Bone marrow (tissue), 2 donors: ENCODE measurements at regions not wholly inside any gene's neighbourhood (a gene's known extent, or its start where the extent isn't known, plus 50 kb on each side); places are given as distances from the start of the nearest gene placed in this dataset.

Experiments
- DNase-seq, 2 donors: peaks; one replicate each; lab custom pipeline; 2025; lab: John Stamatoyannopoulos, UW

GRCh38 chr4:67234296-67234695 is 311.0 kb downstream of the CENPC start:
- DNase-seq, result no peak

- no peak for DNase-seq
Measured at GRCh38 chr4:67229148-67229547, 316.2 kb downstream of the CENPC start.

- DNase-seq, result no peak
Measured at GRCh38 chr4:67220861-67221260, 324.4 kb downstream of the CENPC start.

- DNase-seq, result no peak
Measured at GRCh38 chr4:67218883-67219282, 326.4 kb downstream of the CENPC start.

GRCh38 chr4:67207941-67208441 is 337.3 kb downstream of the CENPC start:
- DNase-seq, result no peak

GRCh38 chr4:67204441-67204840 is 340.9 kb downstream of the CENPC start:
- DNase-seq, result peak in 1 of 2 donors; percentile 15

GRCh38 chr4:67201334-67201733 is 344.0 kb downstream of the CENPC start:
- no peak for DNase-seq

- no peak for DNase-seq
Measured at GRCh38 chr4:67198727-67199126, 346.6 kb downstream of the CENPC start.

- no peak for DNase-seq
Measured at GRCh38 chr4:67167849-67168248, 377.5 kb downstream of the CENPC start.

- DNase-seq, result no peak
Measured at GRCh38 chr4:67162690-67163089, 382.6 kb downstream of the CENPC start.

GRCh38 chr4:67161311-67161710 is 384.0 kb downstream of the CENPC start:
- no peak for DNase-seq

- DNase-seq, result no peak
Measured at GRCh38 chr4:67160394-67160793, 384.9 kb downstream of the CENPC start.

- no peak for DNase-seq
Measured at GRCh38 chr4:67158666-67159065, 386.6 kb downstream of the CENPC start.

- DNase-seq, result no peak
Measured at GRCh38 chr4:67152976-67153375, 392.3 kb downstream of the CENPC start.

- no peak for DNase-seq
Measured at GRCh38 chr4:67151376-67152343, 393.6 kb downstream of the CENPC start.

GRCh38 chr4:67141586-67141985 is 403.7 kb downstream of the CENPC start:
- DNase-seq, result no peak

- no peak for DNase-seq
Measured at GRCh38 chr4:67134616-67135015, 410.7 kb downstream of the CENPC start.

GRCh38 chr4:67133162-67133561 is 412.1 kb downstream of the CENPC start:
- DNase-seq, result no peak

GRCh38 chr4:67131224-67131623 is 414.1 kb downstream of the CENPC start:
- no peak for DNase-seq

GRCh38 chr4:67130411-67130810 is 414.9 kb downstream of the CENPC start:
- no peak for DNase-seq

- DNase-seq, result no peak
Measured at GRCh38 chr4:67126570-67126969, 418.7 kb downstream of the CENPC start.

- DNase-seq, result no peak
Measured at GRCh38 chr4:67125636-67126514, 419.4 kb downstream of the CENPC start.

GRCh38 chr4:67124716-67125115 is 420.6 kb downstream of the CENPC start:
- DNase-seq, result no peak
